Effector memory CD4-positive, alpha-beta T cell (primary cell): ENCODE measurements at regions not wholly inside any gene's neighbourhood (a gene's known extent, or its start where the extent isn't known, plus 50 kb on each side); places are given as distances from the start of the nearest gene placed in this dataset.

ENCODE experiments used
- DNase-seq, 3 donors: peaks; one replicate each; pipeline ENCODE4 v3.0.0-alpha.2; 2020
- H3K27ac ChIP-seq: 2 replicates; pipeline ENCODE4 v1.7.0; 2013; ENCODE audit warnings: mild to moderate bottlenecking, low read length, moderate library complexity; ENCODE audit not compliant: insufficient read depth, poor library complexity, severe bottlenecking
- H3K27me3 ChIP-seq: replicated peaks from 2 replicates; pipeline ENCODE4 v1.7.0; 2013; ENCODE audit warnings: mild to moderate bottlenecking, low read length; ENCODE audit not compliant: insufficient read depth, control insufficient read depth, poor library complexity, severe bottlenecking
- H3K36me3 ChIP-seq: 2 replicates; pipeline ENCODE4 v1.7.0; 2013; ENCODE audit warnings: mild to moderate bottlenecking, low read length, moderate library complexity; ENCODE audit not compliant: control insufficient read depth, insufficient read depth
- H3K4me1 ChIP-seq: 2 replicates; pipeline ENCODE4 v1.7.0; 2013; ENCODE audit warnings: low read length, mild to moderate bottlenecking; ENCODE audit not compliant: control insufficient read depth, insufficient read depth, poor library complexity, severe bottlenecking
- H3K4me3 ChIP-seq: 2 replicates; pipeline ENCODE4 v1.7.0; 2013; ENCODE audit warnings: low read length, low read depth, mild to moderate bottlenecking; ENCODE audit not compliant: insufficient read depth, poor library complexity, severe bottlenecking
- H3K9me3 ChIP-seq: 2 replicates; pipeline ENCODE4 v1.7.0; 2013; ENCODE audit warnings: mild to moderate bottlenecking, low read length, moderate library complexity; ENCODE audit not compliant: control insufficient read depth

- Histone ChIP-seq H3K4me1 (no peaks in the 10 kb centered on the region), H3K9me3 (no peaks in the 10 kb centered on the region), H3K4me3 (no peak overlapping the region), H3K27ac (no peak overlapping the region), H3K27me3 (no peaks in the 10 kb centered on the region), H3K36me3 (no peaks in the 10 kb centered on the region)
- no peak for DNase-seq
Observed at GRCh38 chr13:73477441-73477840, 418.6 kb downstream of the KLF5 start.

GRCh38 chr13:73473016-73473415 lies 414.2 kb downstream of the KLF5 start:
- Histone ChIP-seq H3K4me3 (no peak overlapping the region), H3K4me1 (no peaks in the 10 kb centered on the region), H3K36me3 (no peaks in the 10 kb centered on the region), H3K9me3 (no peaks in the 10 kb centered on the region), H3K27me3 (no peaks in the 10 kb centered on the region), H3K27ac (no peak overlapping the region)
- no peak for DNase-seq

- Histone ChIP-seq H3K9me3 (no peaks in the 10 kb centered on the region), H3K27me3 (no peaks in the 10 kb centered on the region), H3K27ac (no peak overlapping the region), H3K36me3 (no peaks in the 10 kb centered on the region), H3K4me3 (no peak overlapping the region), H3K4me1 (no peaks in the 10 kb centered on the region)
- DNase-seq = no peak
Observed at GRCh38 chr13:73467125-73467524, 408.3 kb downstream of the KLF5 start.

- no peak overlapping the region for H3K27ac ChIP-seq
- H3K4me3 ChIP-seq = no peak overlapping the region
- no peak for DNase-seq
- H3K27me3 ChIP-seq = no peaks in the 10 kb centered on the region
- H3K36me3 ChIP-seq = no peaks in the 10 kb centered on the region
- no peaks in the 10 kb centered on the region for H3K9me3 ChIP-seq
- no peaks in the 10 kb centered on the region for H3K4me1 ChIP-seq
Observed at GRCh38 chr13:73466561-73466960, 407.8 kb downstream of the KLF5 start.

GRCh38 chr13:73465617-73465971 lies 406.8 kb downstream of the KLF5 start:
- no peaks in the 10 kb centered on the region for H3K4me1 ChIP-seq
- no peak overlapping the region for H3K4me3 ChIP-seq
- no peaks in the 10 kb centered on the region for H3K27me3 ChIP-seq
- H3K36me3 ChIP-seq = no peaks in the 10 kb centered on the region
- H3K27ac ChIP-seq = no peak overlapping the region
- H3K9me3 ChIP-seq = no peaks in the 10 kb centered on the region
- DNase-seq = no peak

GRCh38 chr13:73464758-73465616 lies 406.2 kb downstream of the KLF5 start:
- no peak overlapping the region for H3K27ac ChIP-seq
- no peaks in the 10 kb centered on the region for H3K4me1 ChIP-seq
- H3K27me3 ChIP-seq = no peaks in the 10 kb centered on the region
- no peaks in the 10 kb centered on the region for H3K9me3 ChIP-seq
- no peak for DNase-seq
- no peaks in the 10 kb centered on the region for H3K36me3 ChIP-seq
- H3K4me3 ChIP-seq = no peak overlapping the region

GRCh38 chr13:73462241-73462640 lies 403.4 kb downstream of the KLF5 start:
- DNase-seq = no peak
- Histone ChIP-seq H3K27me3 (no peaks in the 10 kb centered on the region), H3K36me3 (no peaks in the 10 kb centered on the region), H3K9me3 (no peaks in the 10 kb centered on the region), H3K4me3 (no peak overlapping the region), H3K27ac (no peak overlapping the region), H3K4me1 (no peaks in the 10 kb centered on the region)

- no peak for DNase-seq
- H3K4me3 ChIP-seq = no peak overlapping the region
- H3K4me1 ChIP-seq = no peaks in the 10 kb centered on the region
- H3K9me3 ChIP-seq = no peaks in the 10 kb centered on the region
- H3K36me3 ChIP-seq = no peaks in the 10 kb centered on the region
- no peaks in the 10 kb centered on the region for H3K27me3 ChIP-seq
- H3K27ac ChIP-seq = no peak overlapping the region
Observed at GRCh38 chr13:73451221-73452029, 392.6 kb downstream of the KLF5 start.

- no peaks in the 10 kb centered on the region for H3K9me3 ChIP-seq
- DNase-seq = no peak
- H3K4me3 ChIP-seq = no peak overlapping the region
- H3K27me3 ChIP-seq = no peaks in the 10 kb centered on the region
- H3K36me3 ChIP-seq = no peaks in the 10 kb centered on the region
- H3K4me1 ChIP-seq = no peaks in the 10 kb centered on the region
- no peak overlapping the region for H3K27ac ChIP-seq
Observed at GRCh38 chr13:73450583-73450982, 391.8 kb downstream of the KLF5 start.

- no peaks in the 10 kb centered on the region for H3K4me1 ChIP-seq
- H3K4me3 ChIP-seq = no peak overlapping the region
- no peaks in the 10 kb centered on the region for H3K9me3 ChIP-seq
- H3K36me3 ChIP-seq = no peaks in the 10 kb centered on the region
- H3K27me3 ChIP-seq = no peaks in the 10 kb centered on the region
- no peak for DNase-seq
- no peak overlapping the region for H3K27ac ChIP-seq
Observed at GRCh38 chr13:73449252-73449651, 390.4 kb downstream of the KLF5 start.
